ENCODE measurements at regions not wholly inside any gene's neighbourhood (a gene's known extent, or its start where the extent isn't known, plus 50 kb on each side); places are given as distances from the start of the nearest gene placed in this dataset.
A peak's percentile ranks its signal among the peaks of the same experiment; 100 is the strongest.

- H2BK15ac ChIP-seq (ENCODE audit: low read depth, low read length) = peak overlapping the region; percentile 77; the same call in 1 of the 3 replicates
- H3K4me3 ChIP-seq (ENCODE audit: insufficient read depth, low read depth, low read length) = no peak overlapping the region
- peak overlapping the region; percentile 63 for H3K4ac ChIP-seq (ENCODE audit: low read depth, low read length)
- H3K9me3 ChIP-seq (ENCODE audit: control insufficient read depth, insufficient read depth, low read length) = no peaks in the 10 kb centered on the region
- peaks cover 0 to 18% of the 10 kb centered on the region in 2 experiments; a peak in 3 of 4 replicates for H3K79me1 ChIP-seq (ENCODE audit: low read depth in 1 of 2, low read length in 2 of 2)
- in situ Hi-C loops (cut with MboI; ENCODE audit: low sequenced_read_pairs) (no loop called here), intact Hi-C loops (cut with micrococcal nuclease) (no loop called here), dilution Hi-C loops (cut with HindIII; ENCODE audit: low sequenced_read_pairs, unreplicated experiment) (no loop called here)
- no peak for DNase-seq
- H2BK120ac ChIP-seq (ENCODE audit: low read depth, low read length) = peak overlapping the region; percentile 64; the same call in 1 of the 2 replicates
- H4K20me1 ChIP-seq (ENCODE audit: insufficient read depth, low read length) = no peaks in the 10 kb centered on the region
- peaks cover 27% of the 10 kb centered on the region for H3K9me1 ChIP-seq (ENCODE audit: insufficient read depth, low read length)
- ChIA-PET POLR2A (ENCODE audit: unreplicated experiment) (no interaction called here), CTCF (interaction anchor here (0.5 to 2.3 kb wide), 3 partner anchors 23 to 948 kb away, joined by 3 to 8 read pairs (median 3); no protein-coding TSS in a partner anchor)
- no peaks in the 10 kb centered on the region for H3K27me3 ChIP-seq (ENCODE audit: control insufficient read depth, insufficient read depth, low read length)
- H2BK20ac ChIP-seq (ENCODE audit: low read depth, low read length) = peak overlapping the region; percentile 76
- no peak overlapping the region for H3K56ac ChIP-seq (ENCODE audit: extremely low read depth, insufficient read depth, low read length)
- H4K8ac ChIP-seq (ENCODE audit: low read depth in 2 of 2, low read length in 2 of 2) = no peak overlapping the region
- ATAC-seq (ENCODE audit: low read depth) = no peak
- H2AFZ ChIP-seq (replicated peaks; ENCODE audit: low read length, poor library complexity) = no peak overlapping the region
- no TSS peak for BruUV-seq (replicated peaks)
- H3K9ac ChIP-seq (ENCODE audit: low read depth, low read length) = no peak overlapping the region
- no peak overlapping the region for H3K23ac ChIP-seq (ENCODE audit: low read depth, low read length)
- TF ChIP-seq SMC3 (IDR thresholded peaks at IDR 0.05; ENCODE audit: low read depth, low read length) = no peak
- TF ChIP-seq RCOR1 (IDR thresholded peaks at IDR 0.05; ENCODE audit: insufficient replicate concordance, low read length) = no peak
- no peak for TF ChIP-seq FOS (IDR thresholded peaks at IDR 0.05; ENCODE audit: low read depth, low read length)
- no peak for TF ChIP-seq CEBPB (IDR thresholded peaks at IDR 0.05; ENCODE audit: low read depth, low read length)
- no peak for TF ChIP-seq ELK1 (IDR thresholded peaks at IDR 0.05; ENCODE audit: borderline replicate concordance, low read depth, low read length)
- TF ChIP-seq RAD21 (IDR thresholded peaks at IDR 0.05; ENCODE audit: low read length) = no peak
- no peak for TF ChIP-seq NFE2L2 (IDR thresholded peaks at IDR 0.05; ENCODE audit: low read depth, low read length)
- TF ChIP-seq, protein P1, sequence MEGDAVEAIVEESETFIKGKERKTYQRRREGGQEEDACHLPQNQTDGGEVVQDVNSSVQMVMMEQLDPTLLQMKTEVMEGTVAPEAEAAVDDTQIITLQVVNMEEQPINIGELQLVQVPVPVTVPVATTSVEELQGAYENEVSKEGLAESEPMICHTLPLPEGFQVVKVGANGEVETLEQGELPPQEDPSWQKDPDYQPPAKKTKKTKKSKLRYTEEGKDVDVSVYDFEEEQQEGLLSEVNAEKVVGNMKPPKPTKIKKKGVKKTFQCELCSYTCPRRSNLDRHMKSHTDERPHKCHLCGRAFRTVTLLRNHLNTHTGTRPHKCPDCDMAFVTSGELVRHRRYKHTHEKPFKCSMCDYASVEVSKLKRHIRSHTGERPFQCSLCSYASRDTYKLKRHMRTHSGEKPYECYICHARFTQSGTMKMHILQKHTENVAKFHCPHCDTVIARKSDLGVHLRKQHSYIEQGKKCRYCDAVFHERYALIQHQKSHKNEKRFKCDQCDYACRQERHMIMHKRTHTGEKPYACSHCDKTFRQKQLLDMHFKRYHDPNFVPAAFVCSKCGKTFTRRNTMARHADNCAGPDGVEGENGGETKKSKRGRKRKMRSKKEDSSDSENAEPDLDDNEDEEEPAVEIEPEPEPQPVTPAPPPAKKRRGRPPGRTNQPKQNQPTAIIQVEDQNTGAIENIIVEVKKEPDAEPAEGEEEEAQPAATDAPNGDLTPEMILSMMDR (conservative IDR thresholded peaks at IDR 0.05; ENCODE audit: low read depth, low read length) = no peak
- no peak for TF ChIP-seq RFX5 (IDR thresholded peaks at IDR 0.05; ENCODE audit: low read depth, low read length)
- no peak for TF ChIP-seq MAZ (IDR thresholded peaks at IDR 0.05; ENCODE audit: borderline replicate concordance, low read depth, low read length)
- no peak overlapping the region for H2AK5ac ChIP-seq (ENCODE audit: low read depth, low read length)
- H2AK9ac ChIP-seq (replicated peaks; ENCODE audit: low read depth, low read length, poor library complexity) = no peak overlapping the region
- no peak overlapping the region for H4K91ac ChIP-seq (ENCODE audit: insufficient read depth, low read depth, low read length)
- H3K18ac ChIP-seq (ENCODE audit: low read depth, low read length) = no peak overlapping the region
- H3K4me1 ChIP-seq (ENCODE audit: control insufficient read depth, insufficient read depth, low read length) = peaks cover 21% of the 10 kb centered on the region
- no peak overlapping the region for H3K27ac ChIP-seq (ENCODE audit: insufficient read depth, low read length)
- no peak overlapping the region for H3K4me2 ChIP-seq (ENCODE audit: low read depth, low read length)
- H4K5ac ChIP-seq (ENCODE audit: low read depth, low read length) = no peak overlapping the region
- no peak overlapping the region for H2BK5ac ChIP-seq (ENCODE audit: low read depth, low read length, poor library complexity, severe bottlenecking)
- no peaks in the 10 kb centered on the region for H3K36me3 ChIP-seq (ENCODE audit: control insufficient read depth, insufficient read depth, low read length)
- H3K14ac ChIP-seq (replicated peaks; ENCODE audit: low read depth, low read length) = no peak overlapping the region; the same call in 1 of the 2 replicates
Measured at GRCh38 chr3:38984110-38984509, 67.6 kb downstream of the SCN11A start.

All from IMR-90 (cell line).